ENCODE measurements at regions not wholly inside any gene's neighbourhood (a gene's known extent, or its start where the extent isn't known, plus 50 kb on each side); places are given as distances from the start of the nearest gene placed in this dataset.

DNA sequence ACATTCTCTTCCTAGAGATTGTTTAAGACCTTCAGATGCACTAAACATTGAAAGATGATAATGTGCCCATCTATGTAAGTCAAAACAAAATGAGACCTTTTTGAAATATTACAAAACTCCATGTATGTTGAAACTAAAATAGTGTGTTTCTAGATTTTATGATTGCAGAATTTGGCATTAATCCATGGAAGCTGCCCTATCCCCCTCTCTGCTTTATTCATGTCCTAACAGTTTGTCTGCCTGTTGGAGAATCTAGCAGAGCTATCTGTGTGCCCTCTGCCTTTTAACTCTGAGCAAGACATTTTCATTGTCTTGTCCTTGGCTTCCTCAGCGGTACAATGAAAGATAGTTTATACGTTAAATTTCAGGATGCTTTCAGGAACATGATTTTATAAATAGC lies 105.5 kb downstream of the FAT3 start:
- H2BK20ac ChIP-seq (ENCODE audit: low read length) = no peak overlapping the region

More for the DNA sequence above, 105.5 kb downstream of the FAT3 start:
- no peak overlapping the region for H2BK15ac ChIP-seq (ENCODE audit: low read length)
- peak overlapping the region; percentile 21; the same call in 1 of the 2 replicates for H3K27ac ChIP-seq (ENCODE audit: low read depth, low read length)
- 44% methylated on average over 2 of the region's 2 CpGs; no CpG with 5 or more reads in 1 of the 2 experiments for WGBS, 2 experiments (ENCODE audit: extremely low coverage in 1 of 2, insufficient coverage in 1 of 2, insufficient read length in 1 of 2, insufficient replicate concordance in 2 of 2, low coverage in 1 of 2, low lambda C conversion rate in 2 of 2, missing lambda C conversion rate in 1 of 2)
- H3K79me1 ChIP-seq (ENCODE audit: low read depth, low read length) = no peaks in the 10 kb centered on the region
- no peaks in the 10 kb centered on the region for H3K9me3 ChIP-seq (ENCODE audit: insufficient read depth in 2 of 2, low read depth in 1 of 2, low read length in 1 of 2)
- no peaks in the 10 kb centered on the region for H4K20me1 ChIP-seq (replicated peaks in 1 of 2; ENCODE audit: control insufficient read depth in 1 of 2, insufficient read depth in 2 of 2, low read length in 2 of 2)
- H4K5ac ChIP-seq (ENCODE audit: insufficient read length, low read depth, low read length) = peak overlapping the region; percentile 41
- FAIRE-seq (no peak), DNase-seq (ENCODE audit: low read depth in 1 of 2, low spot score in 2 of 2) (no peak)
- no peak overlapping the region for H3K56ac ChIP-seq (replicated peaks; ENCODE audit: insufficient read length, low read depth, low read length)
- no peaks in the 10 kb centered on the region; a peak in 1 of 8 replicates for H3K36me3 ChIP-seq (ENCODE audit: control insufficient read depth in 2 of 4, insufficient read depth in 4 of 4, low read length in 3 of 4)
- TF ChIP-seq POLR2AphosphoS5 (IDR thresholded peaks at IDR 0.05; ENCODE audit: low read depth, low read length) = no peak
- TF ChIP-seq JUN (IDR thresholded peaks at IDR 0.05; ENCODE audit: low read depth, low read length) = no peak
- TF ChIP-seq RBBP5 (IDR thresholded peaks at IDR 0.05; ENCODE audit: borderline replicate concordance, low read depth, low read length) = no peak
- TF ChIP-seq SP1 (IDR thresholded peaks at IDR 0.05; ENCODE audit: low read depth, low read length) = no peak
- no peak for TF ChIP-seq RXRA (IDR thresholded peaks at IDR 0.05; ENCODE audit: insufficient read depth, low read depth, low read length)
- TF ChIP-seq EP300 (IDR thresholded peaks at IDR 0.05; ENCODE audit: borderline replicate concordance in 1 of 2, low read depth in 2 of 2, low read length in 2 of 2) = no peak
- H3K4me2 ChIP-seq (ENCODE audit: insufficient read depth in 1 of 2, low read depth in 2 of 2, low read length in 2 of 2) = no peak overlapping the region
- H3K9ac ChIP-seq (replicated peaks in 1 of 4; ENCODE audit: extremely low read depth in 1 of 4, low read depth in 3 of 4, low read length in 3 of 4) = no peak overlapping the region
- H3K4me1 ChIP-seq (replicated peaks in 1 of 4; ENCODE audit: control insufficient read depth in 3 of 4, insufficient read depth in 4 of 4, low read length in 3 of 4) = peaks cover 2 to 12% (median 8%) of the 10 kb centered on the region in 4 experiments; a peak in 5 of 7 replicates
- H2AK5ac ChIP-seq (ENCODE audit: low read depth, low read length) = no peak overlapping the region
- no peaks in the 10 kb centered on the region for H3K27me3 ChIP-seq (replicated peaks in 1 of 4; ENCODE audit: control insufficient read depth in 3 of 4, extremely low read depth in 1 of 4, insufficient read depth in 3 of 4, low read length in 3 of 4)
- no peak overlapping the region for H3K18ac ChIP-seq (ENCODE audit: extremely low read depth, low read length)
- peaks cover 0 to 11% of the 10 kb centered on the region in 2 experiments; a peak in 1 of 4 replicates for H3K79me2 ChIP-seq (ENCODE audit: control insufficient read depth in 1 of 2, insufficient read depth in 2 of 2, low read length in 2 of 2)
- H3K14ac ChIP-seq (ENCODE audit: insufficient read length) = no peak overlapping the region
- no peak overlapping the region for H2BK12ac ChIP-seq (ENCODE audit: low read depth, low read length)
- H3K4ac ChIP-seq (replicated peaks; ENCODE audit: insufficient read length, low read depth, low read length) = no peak overlapping the region
- H4K91ac ChIP-seq (replicated peaks; ENCODE audit: insufficient read length, low read length) = no peak overlapping the region
- H3K23me2 ChIP-seq (ENCODE audit: low read depth, low read length) = no peaks in the 10 kb centered on the region; the same call in 1 of the 2 replicates
- no peak overlapping the region for H2AFZ ChIP-seq (ENCODE audit: low read length)
- ChIA-PET CTCF (ENCODE audit: partially characterized antibody) (interaction anchor here (0.7 to 6.8 kb wide), 6 partner anchors 12 to 154 kb away, joined by 3 to 55 read pairs (median 4); no protein-coding TSS in a partner anchor), POLR2A (ENCODE audit: partially characterized antibody) (interaction anchor here (0.9 to 1.1 kb wide), 2 partner anchors 15 to 49 kb away, joined by 3 read pairs; no protein-coding TSS in a partner anchor)
- H2BK5ac ChIP-seq (ENCODE audit: low read depth, low read length) = no peak overlapping the region
- no peak overlapping the region for H2BK120ac ChIP-seq (replicated peaks; ENCODE audit: low read depth, low read length)
- no peak overlapping the region for H3K23ac ChIP-seq (ENCODE audit: insufficient read length)
- H4K8ac ChIP-seq (ENCODE audit: extremely low read depth, insufficient read depth, low read length) = no peak overlapping the region
- H3K4me3 ChIP-seq (ENCODE audit: extremely low read depth in 1 of 4, insufficient read depth in 2 of 4, low read depth in 3 of 4, low read length in 4 of 4) = no peak overlapping the region
